ENCODE measurements at regions not wholly inside any gene's neighbourhood (a gene's known extent, or its start where the extent isn't known, plus 50 kb on each side); places are given as distances from the start of the nearest gene placed in this dataset.
A peak's percentile ranks its signal among the peaks of the same experiment; 100 is the strongest.

DNA sequence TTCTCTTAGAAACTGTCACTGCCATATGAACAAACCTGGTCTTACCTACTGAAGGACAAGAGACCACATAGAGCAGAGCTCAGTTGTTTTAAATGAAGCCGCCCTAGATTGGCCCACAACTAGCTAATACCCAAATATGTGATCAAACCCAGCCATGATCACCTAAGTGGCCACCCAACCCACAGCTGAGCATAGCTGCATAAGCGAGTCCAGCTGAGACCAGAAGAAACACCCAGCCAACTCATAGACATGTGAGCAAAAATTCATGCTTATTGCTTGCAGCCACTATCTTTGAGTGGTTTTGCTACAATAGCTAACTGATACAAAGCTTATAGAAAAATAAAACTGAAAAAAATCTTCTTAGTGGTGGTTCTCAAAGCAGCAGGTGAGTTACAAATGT lies 124.3 kb upstream of the CPNE4 start:
- no peak for ATAC-seq (replicated peaks)
- H3K27me3 Mint-ChIP-seq: peaks cover 19% of the 10 kb centered on the region
- no peaks in the 10 kb centered on the region for H3K4me1 Mint-ChIP-seq
- H3K27ac Mint-ChIP-seq: no peak overlapping the region
- no peaks in the 10 kb centered on the region for H3K9me3 Mint-ChIP-seq
- H3K4me3 Mint-ChIP-seq: no peak overlapping the region
- H3K36me3 Mint-ChIP-seq (ENCODE audit: low read depth): no peaks in the 10 kb centered on the region

- no peak for ATAC-seq (replicated peaks)
- H3K27ac Mint-ChIP-seq: no peak overlapping the region
- H3K9me3 Mint-ChIP-seq: no peaks in the 10 kb centered on the region
- no peaks in the 10 kb centered on the region for H3K4me1 Mint-ChIP-seq
- H3K36me3 Mint-ChIP-seq (ENCODE audit: low read depth): no peaks in the 10 kb centered on the region
- H3K27me3 Mint-ChIP-seq: peaks cover 16% of the 10 kb centered on the region
- H3K4me3 Mint-ChIP-seq: no peak overlapping the region
These were observed 125.4 kb upstream of the CPNE4 start for GRCh38 chr3:132160198-132160597.

- Mint-ChIP-seq H3K4me3 (no peak overlapping the region), H3K27ac (no peak overlapping the region), H3K36me3 (ENCODE audit: low read depth) (no peaks in the 10 kb centered on the region), H3K9me3 (no peaks in the 10 kb centered on the region), H3K27me3 (peaks cover 20% of the 10 kb centered on the region), H3K4me1 (no peaks in the 10 kb centered on the region)
- ATAC-seq (replicated peaks): no peak
These were observed 126.8 kb upstream of the CPNE4 start for GRCh38 chr3:132161608-132162007.

GRCh38 chr3:132164469-132165092 lies 129.8 kb upstream of the CPNE4 start:
- no peak for ATAC-seq (replicated peaks)
- Mint-ChIP-seq H3K4me1 (no peaks in the 10 kb centered on the region), H3K36me3 (ENCODE audit: low read depth) (no peaks in the 10 kb centered on the region)

DNA sequence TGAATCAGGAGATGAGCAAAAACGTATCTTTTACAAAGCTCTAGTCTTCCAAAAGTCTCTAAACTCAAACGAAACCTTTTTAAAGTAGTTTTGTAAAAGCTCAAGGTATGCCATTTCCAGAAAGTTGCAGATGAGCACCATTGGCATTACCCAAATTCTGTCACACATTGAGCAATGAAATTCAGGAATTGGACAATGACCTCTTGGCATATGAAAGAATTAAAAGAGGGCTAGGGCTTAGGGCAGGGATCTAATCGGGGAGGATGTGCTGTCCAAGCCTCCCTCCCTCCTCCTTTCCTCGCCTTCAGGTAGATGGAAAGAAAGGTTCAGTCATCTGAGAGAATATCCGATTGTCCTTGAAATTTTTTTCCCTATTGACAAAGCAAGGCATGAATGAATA lies 133.1 kb upstream of the CPNE4 start:
- Mint-ChIP-seq H3K9me3 (no peaks in the 10 kb centered on the region), H3K36me3 (ENCODE audit: low read depth) (no peaks in the 10 kb centered on the region), H3K27ac (no peak overlapping the region), H3K4me1 (no peaks in the 10 kb centered on the region), H3K4me3 (no peak overlapping the region), H3K27me3 (peaks cover 33% of the 10 kb centered on the region)
- ATAC-seq (replicated peaks): no peak

More at GRCh38 chr3:132164469-132165092, 129.8 kb upstream of the CPNE4 start:
- Mint-ChIP-seq H3K4me3 (no peak overlapping the region), H3K27ac (no peak overlapping the region), H3K27me3 (peaks cover 29% of the 10 kb centered on the region), H3K9me3 (no peaks in the 10 kb centered on the region)

GRCh38 chr3:132174500-132174899 lies 139.7 kb upstream of the CPNE4 start:
- Mint-ChIP-seq H3K4me1 (no peaks in the 10 kb centered on the region), H3K27ac (no peak overlapping the region), H3K36me3 (ENCODE audit: low read depth) (no peaks in the 10 kb centered on the region), H3K27me3 (peaks cover 8% of the 10 kb centered on the region), H3K9me3 (no peaks in the 10 kb centered on the region), H3K4me3 (no peak overlapping the region)
- no peak for ATAC-seq (replicated peaks)

GRCh38 chr3:132180337-132180791 lies 136.8 kb upstream of the ACP3 start:
- Mint-ChIP-seq H3K27me3 (peaks cover 3% of the 10 kb centered on the region), H3K9me3 (no peaks in the 10 kb centered on the region), H3K4me3 (no peak overlapping the region), H3K36me3 (ENCODE audit: low read depth) (no peaks in the 10 kb centered on the region), H3K4me1 (peaks cover 6% of the 10 kb centered on the region), H3K27ac (no peak overlapping the region)
- peak; percentile 43 for ATAC-seq (replicated peaks)

DNA sequence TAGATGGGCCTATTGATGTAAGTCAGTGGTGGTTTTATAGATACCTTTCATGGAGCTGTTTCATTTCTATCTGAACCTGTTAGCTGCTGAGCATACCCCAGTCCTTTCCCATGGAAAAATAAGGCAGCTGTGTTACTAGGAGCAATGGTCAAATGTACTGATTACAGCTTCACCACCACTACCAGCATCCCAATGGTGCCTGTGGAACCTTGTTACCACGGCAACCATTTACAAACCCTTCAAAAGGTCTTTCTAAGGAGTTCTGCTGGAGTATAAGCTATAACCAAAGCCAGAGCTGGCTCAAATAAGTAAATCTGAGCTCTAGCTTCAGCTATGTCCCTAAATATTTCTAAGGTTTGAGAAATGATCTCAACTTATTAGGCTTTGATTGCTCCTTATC lies 133.4 kb upstream of the ACP3 start:
- ATAC-seq (replicated peaks): no peak
- H3K9me3 Mint-ChIP-seq: no peaks in the 10 kb centered on the region
- H3K36me3 Mint-ChIP-seq (ENCODE audit: low read depth): no peaks in the 10 kb centered on the region
- no peak overlapping the region for H3K4me3 Mint-ChIP-seq
- H3K27me3 Mint-ChIP-seq: peaks cover 13% of the 10 kb centered on the region
- H3K4me1 Mint-ChIP-seq: peaks cover 6% of the 10 kb centered on the region
- H3K27ac Mint-ChIP-seq: no peak overlapping the region

- peaks cover 23% of the 10 kb centered on the region for H3K27me3 Mint-ChIP-seq
These were observed 129.5 kb upstream of the ACP3 start for GRCh38 chr3:132187746-132188145.

GRCh38 chr3:132189601-132190000 lies 127.6 kb upstream of the ACP3 start:
- peaks cover 23% of the 10 kb centered on the region for H3K27me3 Mint-ChIP-seq
- H3K36me3 Mint-ChIP-seq (ENCODE audit: low read depth): no peaks in the 10 kb centered on the region
- ATAC-seq (replicated peaks): no peak
- H3K9me3 Mint-ChIP-seq: no peaks in the 10 kb centered on the region
- H3K4me3 Mint-ChIP-seq: no peak overlapping the region
- no peak overlapping the region for H3K27ac Mint-ChIP-seq
- no peaks in the 10 kb centered on the region for H3K4me1 Mint-ChIP-seq

More at GRCh38 chr3:132187746-132188145, 129.5 kb upstream of the ACP3 start:
- ATAC-seq (replicated peaks): no peak
- Mint-ChIP-seq H3K27ac (no peak overlapping the region), H3K36me3 (ENCODE audit: low read depth) (no peaks in the 10 kb centered on the region), H3K4me1 (no peaks in the 10 kb centered on the region), H3K4me3 (no peak overlapping the region), H3K9me3 (no peaks in the 10 kb centered on the region)

DNA sequence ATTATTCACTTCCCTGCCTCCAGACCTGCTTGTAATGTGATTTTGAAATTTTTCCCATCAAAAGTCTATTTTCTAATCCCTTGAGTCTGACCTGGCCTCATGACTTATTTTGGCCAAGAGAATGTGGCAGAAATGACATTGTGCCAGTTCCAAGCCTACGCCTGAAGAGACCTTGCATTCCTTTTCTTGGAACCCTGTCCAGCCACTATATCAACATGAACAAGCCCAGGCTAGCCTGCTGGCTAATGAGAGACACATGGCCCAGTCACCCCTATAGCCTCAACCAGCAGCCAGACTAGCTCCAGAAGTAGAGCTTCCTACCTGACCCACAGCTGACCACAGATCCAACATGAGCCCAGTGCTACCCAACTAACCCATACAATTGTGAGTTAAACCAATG lies 121.1 kb upstream of the ACP3 start:
- Mint-ChIP-seq H3K4me3 (no peak overlapping the region), H3K9me3 (no peaks in the 10 kb centered on the region), H3K27ac (no peak overlapping the region)

GRCh38 chr3:132198516-132198915 lies 118.7 kb upstream of the ACP3 start:
- Mint-ChIP-seq H3K4me3 (no peak overlapping the region), H3K27me3 (peaks cover 3% of the 10 kb centered on the region), H3K27ac (no peak overlapping the region), H3K4me1 (no peaks in the 10 kb centered on the region), H3K9me3 (no peaks in the 10 kb centered on the region), H3K36me3 (ENCODE audit: low read depth) (no peaks in the 10 kb centered on the region)
- ATAC-seq (replicated peaks): no peak

More for the DNA sequence above, 121.1 kb upstream of the ACP3 start:
- peaks cover 6% of the 10 kb centered on the region for H3K27me3 Mint-ChIP-seq
- H3K4me1 Mint-ChIP-seq: no peaks in the 10 kb centered on the region
- H3K36me3 Mint-ChIP-seq (ENCODE audit: low read depth): no peaks in the 10 kb centered on the region
- no peak for ATAC-seq (replicated peaks)

GRCh38 chr3:132199451-132199850 lies 117.8 kb upstream of the ACP3 start:
- Mint-ChIP-seq H3K27ac (no peak overlapping the region), H3K27me3 (peaks cover 3% of the 10 kb centered on the region), H3K4me1 (no peaks in the 10 kb centered on the region), H3K36me3 (ENCODE audit: low read depth) (no peaks in the 10 kb centered on the region), H3K4me3 (no peak overlapping the region), H3K9me3 (no peaks in the 10 kb centered on the region)
- no peak for ATAC-seq (replicated peaks)

DNA sequence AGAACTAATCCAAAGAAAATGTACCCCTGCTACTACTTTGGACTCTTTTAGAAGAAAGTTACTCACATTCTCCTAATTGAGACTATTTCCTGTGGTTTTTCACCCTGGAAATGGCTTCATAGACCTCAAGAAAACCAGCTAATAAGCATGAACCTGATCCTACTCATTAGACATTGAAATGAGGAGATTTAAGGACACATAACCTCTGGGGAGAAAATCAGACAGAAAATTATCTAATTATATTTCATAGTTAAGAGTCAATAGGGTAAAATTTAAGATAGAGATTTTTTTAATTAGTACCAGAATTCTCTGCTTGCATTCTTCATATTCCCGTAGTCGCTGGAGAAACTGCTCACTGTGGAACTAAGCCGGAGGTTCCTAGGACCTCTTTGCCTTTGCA lies 114.6 kb upstream of the ACP3 start:
- H3K36me3 Mint-ChIP-seq (ENCODE audit: low read depth): no peaks in the 10 kb centered on the region
- no peaks in the 10 kb centered on the region for H3K9me3 Mint-ChIP-seq
- no peak overlapping the region for H3K27ac Mint-ChIP-seq
- H3K4me3 Mint-ChIP-seq: no peak overlapping the region
- H3K4me1 Mint-ChIP-seq: no peaks in the 10 kb centered on the region
- no peak for ATAC-seq (replicated peaks)
- peaks cover 3% of the 10 kb centered on the region for H3K27me3 Mint-ChIP-seq

GRCh38 chr3:132203889-132204596 lies 113.2 kb upstream of the ACP3 start:
- no peaks in the 10 kb centered on the region for H3K4me1 Mint-ChIP-seq
- H3K4me3 Mint-ChIP-seq: no peak overlapping the region
- H3K27ac Mint-ChIP-seq: no peak overlapping the region
- H3K27me3 Mint-ChIP-seq: peaks cover 3% of the 10 kb centered on the region
- H3K9me3 Mint-ChIP-seq: no peaks in the 10 kb centered on the region
- ATAC-seq (replicated peaks): no peak
- no peaks in the 10 kb centered on the region for H3K36me3 Mint-ChIP-seq (ENCODE audit: low read depth)

Measured in activated T-helper 17 cell treated with anti-CD3 and anti-CD28 coated beads, Interleukin-2, amount 50 U/mL, for 72 hours (primary cell).